Activated T-helper 1 cell treated with anti-CD3 and anti-CD28 coated beads, Interleukin-2, amount 50 U/mL, for 16 hours (primary cell): ENCODE measurements at regions not wholly inside any gene's neighbourhood (a gene's known extent, or its start where the extent isn't known, plus 50 kb on each side); places are given as distances from the start of the nearest gene placed in this dataset.
"Not testable (repeated sequence)": the region's sequence is repeated elsewhere in the genome, so short reads cannot be mapped to it uniquely, and the experiment has no call there.

Experiments used
- DNase-seq, 2 donors: peaks; one replicate each; pipeline ENCODE4 v3.0.0-alpha.2; 2020; ENCODE audit warnings: low read depth in 1 of 2, low spot score in 1 of 2

DNA sequence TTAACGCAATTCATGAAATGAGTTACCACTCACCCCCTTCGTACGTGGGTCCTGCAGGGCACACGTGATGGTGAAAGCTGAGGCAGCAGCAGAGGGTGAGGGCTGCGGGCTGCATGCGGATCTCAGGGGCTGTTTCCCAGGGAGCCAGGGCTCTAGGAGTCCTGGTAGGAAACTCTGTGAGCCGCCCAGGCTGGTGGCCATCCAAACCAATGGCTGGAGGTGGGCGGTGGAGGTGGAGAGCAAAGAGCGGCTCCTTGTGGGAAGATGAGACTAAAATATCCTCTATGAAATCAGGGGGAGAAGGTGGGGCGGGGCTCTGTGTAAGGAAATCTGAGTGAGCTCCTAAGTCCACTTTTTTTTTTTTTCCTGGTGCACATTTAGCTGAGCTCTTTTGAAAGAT, 120.1 kb upstream of the SLC1A4 start:
- DNase-seq, result no peak

DNA sequence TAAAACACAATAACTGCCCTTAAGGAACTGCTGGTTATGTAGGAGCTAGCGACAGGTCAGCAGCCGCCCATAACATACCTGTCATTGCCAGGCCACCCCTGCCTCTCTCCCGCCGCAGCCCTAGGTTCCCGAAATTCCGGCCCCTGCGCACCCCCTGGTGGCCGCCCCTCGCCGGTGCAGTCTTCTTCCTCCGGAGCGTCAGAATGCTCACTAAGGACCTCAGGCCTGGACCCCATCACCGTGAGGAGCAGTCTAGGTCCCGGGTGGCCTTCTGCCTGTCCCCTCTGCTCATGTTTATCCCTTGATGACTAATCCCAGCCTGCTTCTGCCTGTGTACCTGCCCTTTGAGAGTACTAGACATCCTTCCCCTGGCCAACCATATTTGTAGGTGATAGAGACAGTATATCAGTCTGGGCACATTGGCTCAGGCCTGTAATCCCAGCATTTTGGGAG, 115.7 kb upstream of the SLC1A4 start:
- DNase-seq, result peak; percentile 66

DNA sequence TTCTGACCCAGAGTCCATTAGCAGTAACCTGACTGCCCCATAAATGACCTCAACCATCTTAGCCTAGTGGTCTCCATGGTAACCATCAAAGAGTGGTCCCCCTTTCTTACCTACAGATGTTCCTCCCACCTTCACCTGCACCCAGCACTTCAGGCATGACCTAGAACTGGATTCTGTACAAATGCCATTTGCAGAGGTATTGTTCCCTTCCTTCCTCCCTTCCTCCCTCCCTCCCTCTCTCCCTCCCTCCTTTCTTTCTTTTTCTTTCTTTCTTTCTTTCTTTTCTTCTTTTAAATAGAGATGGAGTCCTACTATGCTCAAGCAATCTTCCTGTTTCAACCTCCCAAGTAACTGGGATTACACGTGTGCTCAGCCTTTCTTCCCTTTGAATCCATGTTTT, 114.6 kb upstream of the SLC1A4 start:
- DNase-seq, result no peak

DNA sequence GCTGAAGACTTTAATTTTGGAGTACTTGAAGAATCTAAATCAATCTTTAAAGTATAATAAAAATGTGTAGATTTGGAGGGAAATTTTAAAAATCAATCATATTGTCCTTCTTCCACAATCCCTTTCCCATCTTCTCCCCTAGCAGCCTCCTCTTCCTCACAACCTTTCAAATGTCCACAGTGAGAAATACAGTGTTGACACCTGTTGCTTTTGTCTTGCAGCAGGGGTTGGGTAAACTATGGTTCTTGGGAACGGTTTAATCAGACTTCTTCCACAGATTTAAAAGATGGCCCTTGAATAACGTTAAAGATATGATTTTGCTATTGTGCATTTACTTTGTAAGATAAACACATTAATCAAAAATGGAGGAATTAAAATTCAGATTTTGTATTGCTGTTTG, 113.8 kb upstream of the SLC1A4 start:
- DNase-seq, result no peak

DNA sequence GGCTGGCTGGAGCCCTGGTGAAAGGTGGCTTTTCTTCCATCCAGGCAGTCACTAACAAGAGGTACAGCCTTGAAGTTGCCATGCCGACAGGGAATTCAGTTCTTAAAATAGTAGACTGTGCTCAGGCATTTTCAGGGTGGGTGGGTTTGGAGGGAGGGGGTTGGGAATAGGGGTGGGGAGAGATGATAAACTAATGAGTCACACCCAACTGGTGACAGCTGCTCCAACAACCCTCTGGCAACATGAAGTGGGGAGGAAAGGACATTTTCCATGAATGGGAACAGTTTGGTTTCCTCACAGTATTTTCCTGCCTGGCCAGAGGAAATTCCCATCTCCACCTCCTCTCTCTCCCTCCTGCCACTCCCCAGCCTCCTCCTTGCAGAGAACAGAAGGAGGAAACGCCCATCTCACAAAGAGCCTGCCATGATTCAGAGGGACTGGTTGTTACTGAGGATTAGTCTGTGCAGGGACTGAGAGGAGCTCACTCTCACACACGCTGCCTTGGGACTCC, 113.0 kb upstream of the SLC1A4 start:
- DNase-seq, result no peak

DNA sequence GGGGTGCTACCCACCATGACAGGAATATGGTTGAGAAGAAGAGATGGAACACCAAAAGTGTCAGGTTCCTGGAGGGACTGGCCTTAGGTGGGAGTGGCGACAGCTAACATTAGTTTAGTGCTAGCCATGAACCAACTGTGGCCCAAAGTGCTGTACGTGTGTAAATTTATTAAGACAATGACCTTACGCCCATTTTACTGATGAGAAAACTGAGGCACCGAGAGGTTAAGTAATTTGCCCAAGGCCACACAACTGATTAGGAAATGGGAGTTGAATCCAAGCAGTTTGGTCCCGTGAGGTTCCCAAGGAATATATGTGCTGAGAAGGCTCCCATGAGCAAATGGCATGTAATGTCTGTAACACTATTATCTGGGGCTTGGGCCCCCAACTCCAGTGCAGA, 109.5 kb upstream of the SLC1A4 start:
- no peak for DNase-seq

DNA sequence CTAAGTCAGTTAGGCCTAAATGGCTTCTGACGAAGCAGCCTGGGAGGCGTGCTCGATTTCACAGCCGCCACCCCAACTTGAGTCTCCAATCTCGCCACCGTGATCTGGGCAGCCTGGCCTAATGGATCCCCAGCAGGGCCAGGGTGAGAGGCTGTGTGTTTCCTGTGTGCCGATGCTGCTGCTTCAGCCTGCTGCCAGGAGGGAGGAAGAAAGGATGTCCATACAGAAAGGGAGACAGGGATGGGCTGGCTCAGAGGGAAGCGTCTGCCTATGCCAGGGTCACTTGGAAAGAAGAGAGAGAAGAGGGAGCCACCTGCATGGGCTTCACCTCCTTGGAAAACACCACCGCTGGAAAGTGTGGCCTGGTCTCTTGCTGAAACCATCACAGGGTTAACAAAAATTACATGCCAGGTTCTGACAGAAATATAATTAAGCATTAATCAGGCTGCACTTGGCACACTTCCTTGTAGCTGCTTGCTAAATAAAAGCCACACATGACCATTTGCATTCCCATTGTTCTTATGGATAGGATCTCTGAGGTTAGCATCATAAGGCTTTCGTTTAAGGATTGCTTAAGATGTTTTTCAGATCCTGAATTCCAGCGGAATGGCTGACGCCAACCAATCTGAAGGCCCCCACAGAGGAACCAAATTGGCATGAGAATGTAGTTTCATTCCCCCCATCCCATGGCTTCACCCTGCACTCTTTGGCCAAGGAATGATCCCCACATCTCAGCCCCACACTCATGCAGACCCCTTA, 108.8 kb upstream of the SLC1A4 start:
- no peak for DNase-seq

DNA sequence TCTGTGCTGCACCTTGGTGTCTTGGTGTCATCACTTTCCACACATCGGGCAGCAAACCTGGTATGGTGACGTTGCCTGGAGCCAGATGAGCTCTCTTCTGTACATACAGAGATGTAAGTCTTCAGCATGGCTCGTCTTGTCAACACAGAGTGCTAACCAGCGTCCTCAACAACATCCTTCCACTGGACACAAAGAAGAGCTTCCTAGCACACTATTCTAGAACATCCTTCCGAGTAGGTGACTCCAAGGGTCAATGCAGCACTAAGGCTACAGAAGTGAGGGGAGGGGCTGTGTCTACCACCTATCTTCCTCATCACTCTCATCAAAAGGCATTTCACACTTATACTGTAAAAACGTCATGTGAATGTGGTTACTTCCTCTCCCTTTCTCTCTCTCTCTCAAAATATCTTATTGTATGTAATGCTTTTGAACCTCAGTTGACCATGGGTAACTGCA, 108.1 kb upstream of the SLC1A4 start:
- no peak for DNase-seq

DNA sequence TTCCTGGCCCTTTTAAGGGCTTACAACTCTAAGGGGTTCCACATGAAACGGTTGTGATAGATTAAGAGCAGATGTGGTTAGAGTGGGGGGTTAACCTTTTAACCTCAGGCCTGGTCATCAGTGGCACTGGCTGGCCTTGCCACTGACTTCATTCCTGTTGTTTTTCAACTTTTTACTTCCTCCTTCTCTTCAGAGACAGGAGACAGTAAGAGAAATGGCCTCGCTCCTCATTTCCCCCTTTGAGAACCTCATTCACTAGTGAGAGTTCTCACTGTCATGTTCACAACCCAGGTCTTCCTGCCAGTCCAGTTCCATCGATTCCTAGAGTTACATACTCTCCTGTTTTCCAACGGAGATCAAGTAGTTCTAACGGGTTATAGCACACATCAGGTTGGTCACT, 101.6 kb upstream of the SLC1A4 start:
- no peak for DNase-seq

DNA sequence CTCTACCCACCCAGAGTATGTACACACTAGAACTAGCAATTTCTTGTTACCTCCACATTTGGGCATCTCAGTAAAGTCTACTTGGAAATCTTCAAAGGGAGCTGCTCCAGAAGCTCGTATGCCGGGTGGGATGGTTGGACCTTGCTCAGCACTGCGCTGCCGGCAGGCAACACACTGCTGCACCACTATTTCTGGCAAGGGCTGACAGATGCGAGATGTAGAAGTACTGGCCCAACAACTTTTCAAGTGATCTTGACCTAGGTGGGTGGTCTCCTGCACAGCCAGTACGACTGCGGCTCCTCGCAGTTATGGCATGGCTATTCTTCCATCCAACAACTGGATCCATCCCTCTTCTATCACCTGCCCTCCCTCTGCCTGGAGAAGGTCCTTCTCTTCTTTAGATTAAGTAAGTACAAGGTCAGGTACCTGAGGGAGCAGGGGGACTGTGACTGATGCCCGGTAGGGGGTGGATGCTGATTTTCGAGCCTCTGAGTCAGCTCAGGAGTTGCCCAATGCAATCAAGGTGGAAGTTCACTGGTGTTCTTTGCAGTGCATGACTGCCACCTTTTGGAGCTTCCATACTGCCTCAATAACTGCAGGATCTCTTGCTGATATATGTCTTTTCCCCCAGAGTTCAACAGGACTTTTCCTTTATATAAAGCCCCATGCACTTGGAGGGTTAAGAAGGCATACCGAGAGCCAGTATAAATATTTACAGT, 100.4 kb upstream of the SLC1A4 start:
- DNase-seq, result no peak

DNA sequence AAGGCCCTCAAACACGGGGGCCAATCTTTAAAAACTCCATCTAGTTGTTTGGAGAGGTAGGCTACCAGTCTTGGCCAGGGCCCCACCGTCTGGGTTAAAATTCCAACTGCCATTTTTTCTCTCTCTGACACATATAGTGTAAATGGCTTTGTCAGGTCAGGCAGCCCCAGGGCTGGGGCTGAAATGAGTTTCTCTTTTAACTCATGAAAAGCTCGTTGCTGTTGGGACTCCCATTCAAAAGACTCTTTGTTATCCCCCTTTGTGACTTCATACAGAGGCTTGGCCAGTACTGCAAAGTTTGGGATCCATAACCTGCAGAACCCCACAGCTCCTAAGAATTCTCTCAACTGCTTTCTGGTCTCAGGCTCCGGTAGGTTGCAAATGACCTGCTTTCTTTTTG, 99.4 kb upstream of the SLC1A4 start:
- no peak for DNase-seq

DNA sequence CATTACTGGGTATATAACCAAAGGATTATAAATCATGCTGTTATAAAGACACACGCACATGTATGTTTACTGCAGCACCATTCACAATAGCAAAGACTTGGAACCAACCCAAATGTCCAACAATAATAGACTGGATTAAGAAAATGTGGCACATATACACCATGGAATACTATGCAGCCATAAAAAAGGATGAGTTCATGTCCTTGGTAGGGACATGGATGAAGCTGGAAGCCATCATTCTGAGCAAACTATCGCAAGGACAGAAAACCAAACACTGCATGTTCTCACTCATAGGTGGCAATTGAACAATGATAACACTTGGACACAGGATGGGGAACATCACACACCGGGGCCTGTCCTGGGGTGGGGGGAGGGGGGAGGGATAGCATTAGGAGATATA, 92.6 kb upstream of the SLC1A4 start:
- DNase-seq, result not testable (repeated sequence)

DNA sequence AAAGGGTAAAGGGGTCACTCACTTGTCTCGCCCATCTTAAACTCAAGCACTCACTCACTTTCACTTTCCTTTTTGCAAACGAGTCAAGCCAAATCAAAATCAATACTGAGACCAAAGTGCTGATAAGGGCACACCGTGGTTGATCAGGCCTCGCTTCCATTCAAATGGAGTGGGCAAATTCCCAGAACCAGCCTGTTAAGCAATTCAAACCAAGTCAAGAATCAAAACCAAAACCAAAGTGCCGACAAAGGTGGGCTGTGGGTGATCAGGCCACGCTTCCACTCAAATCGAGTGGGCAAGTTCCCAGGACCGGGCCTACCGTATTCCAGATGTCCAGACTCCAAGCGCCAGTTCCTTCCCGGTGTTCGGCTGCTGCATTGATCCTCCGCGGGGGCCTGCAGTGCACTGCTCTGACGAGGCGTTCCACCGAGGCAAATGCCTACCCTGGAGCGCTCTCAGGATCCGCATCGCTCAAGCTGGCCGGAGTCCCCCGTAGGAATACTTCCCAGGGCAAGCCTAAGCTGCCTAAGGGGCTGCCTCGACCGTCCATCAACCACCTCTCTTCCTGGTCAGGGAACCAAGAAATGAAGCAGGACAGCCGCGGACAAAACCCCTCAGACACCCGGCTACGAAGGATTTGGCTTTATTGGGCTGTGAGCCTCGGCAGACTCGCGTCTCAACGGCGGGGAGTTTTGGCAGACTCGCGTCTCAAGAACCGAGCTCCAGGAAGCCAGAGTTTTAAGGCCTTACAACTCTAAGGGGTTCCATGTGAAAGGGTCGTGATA, 89.9 kb upstream of the SLC1A4 start:
- DNase-seq, result no peak

DNA sequence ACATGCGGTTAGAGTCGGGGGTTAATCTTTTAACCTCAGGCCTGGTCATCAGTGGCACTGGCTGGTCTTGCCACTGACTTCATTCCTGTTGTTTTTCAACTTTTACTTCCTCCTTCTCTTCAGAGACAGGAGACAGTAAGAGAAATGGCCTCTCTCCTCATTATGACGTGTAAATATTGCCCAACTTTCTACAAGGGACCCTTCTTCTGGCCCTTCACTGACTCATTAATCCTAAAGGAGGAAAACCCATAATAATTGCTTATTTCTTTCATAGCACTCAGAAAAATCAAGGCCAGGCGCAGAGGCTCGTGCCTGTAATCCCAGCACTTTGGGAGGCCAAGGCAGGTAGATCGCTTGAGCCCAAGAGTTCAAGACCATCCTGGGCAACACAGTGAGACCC, 89.3 kb upstream of the SLC1A4 start:
- DNase-seq, result not testable (repeated sequence)

DNA sequence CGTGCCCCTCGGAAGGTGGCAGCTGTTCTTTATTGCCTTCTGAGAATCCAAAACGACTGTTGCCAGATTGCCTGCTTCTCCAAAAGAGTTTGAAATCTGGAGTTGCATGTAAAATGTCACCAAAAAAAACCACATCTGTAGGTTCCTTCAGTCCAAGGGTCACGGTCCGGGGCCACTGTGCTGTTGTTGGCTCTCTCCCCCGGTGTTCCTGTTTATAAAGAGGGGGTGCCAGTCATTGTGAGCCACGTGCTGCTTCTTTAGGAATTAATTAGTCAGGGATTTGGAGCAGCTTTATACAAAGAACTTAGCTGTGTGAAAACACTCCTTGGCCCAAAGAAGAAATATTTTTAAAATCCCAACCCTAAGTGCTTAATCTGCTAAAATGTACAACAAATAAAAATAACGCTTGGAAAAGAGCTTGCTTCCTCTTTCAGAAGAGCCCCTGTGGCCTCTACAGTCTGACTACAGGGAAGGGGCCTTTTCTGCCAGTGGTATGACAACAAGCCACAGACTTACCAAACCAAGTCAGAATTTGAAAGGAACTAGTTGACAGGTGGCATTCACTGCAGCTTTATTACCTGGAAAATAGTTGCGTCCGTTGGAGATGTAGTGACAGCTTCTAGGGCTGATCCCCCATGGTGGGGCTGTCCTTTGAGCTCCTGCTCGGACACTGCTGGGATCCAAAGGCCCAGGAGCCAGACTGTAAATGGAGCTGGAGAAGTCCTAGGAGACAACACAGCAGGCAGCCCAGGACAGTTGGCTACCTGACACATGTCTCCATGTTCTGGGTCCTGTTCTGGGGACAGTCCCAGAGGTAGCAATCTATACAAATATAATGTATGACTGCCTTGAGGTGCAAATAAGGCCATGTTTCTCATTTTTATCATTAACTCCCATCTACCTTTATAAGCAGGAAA, 84.5 kb upstream of the SLC1A4 start:
- no peak for DNase-seq

DNA sequence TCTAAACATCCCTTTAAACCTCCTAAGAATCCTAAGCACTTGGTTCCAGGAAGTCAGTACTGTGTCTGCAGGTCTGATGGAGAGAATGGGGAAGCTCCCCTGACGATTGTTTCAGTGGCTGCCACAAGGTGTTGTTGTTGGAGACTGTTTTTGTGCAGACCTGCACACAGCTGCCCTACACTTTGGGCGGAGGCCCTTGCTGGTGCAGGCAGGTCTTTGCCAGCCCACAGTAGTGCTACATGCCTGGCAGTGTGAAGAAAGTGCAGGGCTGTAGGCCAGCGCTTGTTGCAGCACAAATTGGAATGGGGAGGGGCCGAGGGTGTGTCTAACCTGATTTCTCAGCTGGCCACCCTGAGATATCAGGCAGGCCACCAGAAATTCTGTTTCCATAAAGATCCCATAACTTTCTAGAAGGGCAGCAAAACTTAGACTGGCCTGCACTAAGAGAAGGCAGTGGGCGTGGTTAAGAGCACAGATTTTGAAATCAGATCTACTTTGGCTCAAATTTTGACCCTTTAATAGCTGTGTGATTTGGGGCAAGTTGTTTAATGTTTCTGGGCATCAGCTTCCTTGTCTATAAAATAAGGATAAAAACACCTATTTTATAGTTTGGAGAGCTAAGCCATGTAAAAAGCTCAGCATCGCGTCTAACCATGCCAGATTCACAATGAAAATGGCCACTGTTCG, 83.7 kb upstream of the SLC1A4 start:
- DNase-seq, result no peak

DNA sequence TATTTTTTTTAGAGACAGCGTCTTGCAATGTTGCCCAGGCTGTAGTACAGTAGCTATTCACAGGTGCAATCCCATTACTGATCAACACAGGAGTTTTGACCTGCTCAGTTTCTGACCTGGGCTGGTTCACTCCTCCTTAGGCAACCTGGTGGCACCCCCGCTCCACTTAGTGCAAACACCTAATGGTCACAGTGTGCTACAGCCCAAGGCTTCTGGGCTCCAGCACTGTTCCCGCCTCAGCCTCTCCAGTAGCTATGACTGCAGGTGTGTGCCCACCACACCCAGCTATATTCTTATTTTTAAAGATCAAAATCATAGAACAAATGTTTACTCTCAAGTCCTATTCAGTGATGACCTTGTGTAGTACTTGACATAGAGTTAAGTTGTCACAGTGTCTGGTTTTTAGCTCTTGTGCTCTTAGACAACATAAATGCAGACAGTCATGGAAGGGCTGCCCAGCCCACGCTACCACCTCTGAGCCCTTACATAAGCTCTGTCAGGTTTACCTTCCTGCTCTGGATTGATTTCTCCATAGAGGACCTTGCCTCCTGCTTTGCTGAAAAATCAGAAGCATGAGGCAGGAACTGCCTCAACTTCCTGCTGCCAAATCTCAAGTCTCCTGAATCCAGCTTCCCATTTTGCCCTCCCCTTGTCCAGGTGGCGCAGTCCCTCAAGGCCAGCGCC, 82.2 kb upstream of the SLC1A4 start:
- DNase-seq, result no peak

DNA sequence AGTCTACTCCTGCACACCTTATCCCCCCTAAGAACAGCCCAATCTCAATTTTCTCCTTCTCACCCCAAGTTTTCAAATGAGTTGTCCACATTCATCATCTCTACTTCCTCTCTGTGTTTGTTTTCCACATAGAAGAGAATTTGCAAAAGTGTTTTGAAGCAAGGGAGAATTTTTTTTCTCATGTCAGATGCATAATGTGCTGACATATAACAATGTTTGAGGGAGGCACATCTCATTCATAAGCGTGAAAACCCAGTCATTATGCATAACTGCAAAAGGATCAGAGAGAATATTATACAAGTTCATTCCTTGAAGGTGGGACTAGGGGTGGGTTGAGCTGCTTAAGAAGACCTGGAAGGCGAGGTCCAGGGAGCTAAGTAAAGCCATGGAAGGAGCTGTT, 80.8 kb upstream of the SLC1A4 start:
- no peak for DNase-seq

DNA sequence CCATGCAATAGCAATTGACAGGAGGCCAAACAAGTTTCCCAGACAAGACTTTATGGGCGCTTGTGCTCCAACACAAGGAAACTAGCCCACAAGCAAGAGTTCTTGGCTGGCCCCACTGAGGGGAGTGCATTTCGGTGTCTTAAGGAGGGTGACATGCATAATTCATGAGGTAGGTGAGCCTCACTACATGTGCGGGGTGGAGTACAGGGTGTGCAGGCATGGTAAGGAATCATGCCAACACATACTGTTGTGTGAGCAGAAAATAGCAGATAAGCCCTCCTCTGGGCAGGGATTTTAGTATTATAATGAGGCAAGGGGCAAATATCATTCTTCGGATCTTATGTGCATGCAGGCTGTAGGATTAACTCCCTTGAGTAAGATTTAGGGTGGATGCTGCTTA, 78.7 kb upstream of the SLC1A4 start:
- no peak for DNase-seq
